CD14-positive monocyte (primary cell): ENCODE measurements at regions not wholly inside any gene's neighbourhood (a gene's known extent, or its start where the extent isn't known, plus 50 kb on each side); places are given as distances from the start of the nearest gene placed in this dataset.

Experiments used
- DNase-seq, 3 donors: peaks; one replicate each; pipeline ENCODE4 v3.0.0-alpha.2; 2011 to 2022
- H2AFZ ChIP-seq: 2 replicates; pipeline ENCODE4 v1.6.0; 2012; ENCODE audit warnings: mild to moderate bottlenecking, low read depth, low read length, inconsistent platforms; ENCODE audit not compliant: insufficient read depth, poor library complexity, severe bottlenecking
- H3K27ac ChIP-seq, 2 donors: 1 replicate in 1 of 2; 2 replicates in 1 of 2; pipeline ENCODE4 v1.5.1; 2012 to 2013; ENCODE audit warnings: low read length in 2 of 2, control low read depth in 1 of 2, inconsistent platforms in 1 of 2, low read depth in 1 of 2, mild to moderate bottlenecking in 1 of 2
- H3K27me3 ChIP-seq, 2 donors: one replicate each; pipeline versions ENCODE4 v1.6.0 to v1.6.1; 2011 to 2013; ENCODE audit warnings: low read length in 2 of 2; ENCODE audit not compliant: control insufficient read depth in 2 of 2, insufficient read depth in 2 of 2
- H3K36me3 ChIP-seq, 2 donors: replicated peaks in 1 of 2; 1 replicate in 1 of 2; 2 replicates in 1 of 2; pipeline versions ENCODE4 v1.5.1 to v1.6.1; 2012 to 2013; ENCODE audit warnings: low read length in 2 of 2, control low read depth in 1 of 2, inconsistent platforms in 1 of 2, mild to moderate bottlenecking in 1 of 2; ENCODE audit not compliant: insufficient read depth in 2 of 2, control insufficient read depth in 1 of 2
- H3K4me1 ChIP-seq, 2 donors: 1 replicate in 1 of 2; 2 replicates in 1 of 2; pipeline versions ENCODE4 v1.5.1 to v1.6.1; 2012 to 2013; ENCODE audit warnings: low read length in 2 of 2, control low read depth in 1 of 2, inconsistent platforms in 1 of 2, mild to moderate bottlenecking in 1 of 2, moderate library complexity in 1 of 2; ENCODE audit not compliant: insufficient read depth in 2 of 2, control insufficient read depth in 1 of 2
- H3K4me2 ChIP-seq: replicated peaks from 2 replicates; pipeline ENCODE3; 2012; ENCODE audit warnings: low read length, moderate library complexity, mild to moderate bottlenecking; ENCODE audit not compliant: poor library complexity, severe bottlenecking; ENCODE audit errors: extremely low read depth
- H3K4me3 ChIP-seq, 3 experiments: fragments of 200-600 bp in 1 of 3; sonication (generic) in 1 of 3; replicated peaks in 1 of 3; 1 replicate in 2 of 3; 2 replicates in 1 of 3; pipeline ENCODE4 v1.5.1; 2011 to 2013; ENCODE audit warnings: low read length in 3 of 3, mild to moderate bottlenecking in 3 of 3, control low read depth in 2 of 3, low read depth in 2 of 3, inconsistent platforms in 1 of 3, moderate library complexity in 1 of 3
- H3K79me2 ChIP-seq: 2 replicates; pipeline ENCODE4 v1.6.0; 2012; ENCODE audit warnings: mild to moderate bottlenecking, control low read depth, inconsistent platforms, low read length, moderate library complexity; ENCODE audit not compliant: insufficient read depth
- H3K9ac ChIP-seq: 2 replicates; pipeline ENCODE4 v1.6.0; 2017; ENCODE audit warnings: low read length, mild to moderate bottlenecking; ENCODE audit not compliant: insufficient read depth, poor library complexity, severe bottlenecking
- H3K9me3 ChIP-seq, 2 donors: replicated peaks in 1 of 2; 1 replicate in 1 of 2; 2 replicates in 1 of 2; pipeline versions ENCODE4 v1.5.1 to v1.6.1; 2012 to 2013; ENCODE audit warnings: low read length in 2 of 2, control low read depth in 1 of 2; ENCODE audit not compliant: control insufficient read depth in 1 of 2, insufficient read depth in 1 of 2
- H4K20me1 ChIP-seq: 2 replicates; pipeline ENCODE4 v1.6.0; 2012; ENCODE audit warnings: mild to moderate bottlenecking, low read length, control low read depth, moderate library complexity; ENCODE audit not compliant: insufficient read depth
- H3K27ac Mint-ChIP-seq, 7 donors: one replicate each; pipeline ENCODE4 v1.8.0; 2020; ENCODE audit warnings: mild to moderate bottlenecking in 7 of 7, mixed read lengths in 7 of 7, moderate library complexity in 6 of 7, inconsistent platforms in 2 of 7
- H3K27me3 Mint-ChIP-seq, 3 donors: one replicate each; pipeline ENCODE4 v1.8.0; 2021 to 2022; ENCODE audit warnings: low read depth in 3 of 3, mild to moderate bottlenecking in 3 of 3, mixed read lengths in 3 of 3, moderate library complexity in 3 of 3, inconsistent platforms in 1 of 3
- H3K36me3 Mint-ChIP-seq, 2 donors: one replicate each; pipeline ENCODE4 v1.8.0; 2020; ENCODE audit warnings: mixed read lengths in 2 of 2, inconsistent platforms in 1 of 2, mild to moderate bottlenecking in 1 of 2
- H3K4me1 Mint-ChIP-seq: one replicate; pipeline ENCODE4 v1.8.0; 2020; ENCODE audit warnings: mild to moderate bottlenecking, mixed read lengths
- H3K4me3 Mint-ChIP-seq, 2 donors: one replicate each; pipeline ENCODE4 v1.8.0; 2020; ENCODE audit warnings: mild to moderate bottlenecking in 2 of 2, mixed read lengths in 2 of 2, moderate library complexity in 1 of 2
- H3K9me3 Mint-ChIP-seq, 7 donors: one replicate each; pipeline ENCODE4 v1.8.0; 2020 to 2022; ENCODE audit warnings: mixed read lengths in 7 of 7, mild to moderate bottlenecking in 6 of 7, moderate library complexity in 6 of 7, inconsistent platforms in 2 of 7
- WGBS: methylation state at CpG from one replicate; pipeline ENCODE4 v1.1.5; 2013; ENCODE audit warnings: missing lambda C conversion rate; ENCODE audit not compliant: insufficient coverage; 5-methylcytosine and 5-hydroxymethylcytosine counted together
- intact Hi-C, 2 donors: fragments of 100-400 bp; cut with micrococcal nuclease; formaldehyde crosslinking; loops; one replicate each; pipeline versions ENCODE4 v1.15.0 to v1.15.1; 2023
- TF ChIP-seq, protein P1 (sequence below): fragments of 200-600 bp; IDR thresholded peaks from one replicate; pipeline ENCODE4 v1.8.0; 2022; ENCODE audit warnings: antibody characterized with exemption, mild to moderate bottlenecking

DNA sequence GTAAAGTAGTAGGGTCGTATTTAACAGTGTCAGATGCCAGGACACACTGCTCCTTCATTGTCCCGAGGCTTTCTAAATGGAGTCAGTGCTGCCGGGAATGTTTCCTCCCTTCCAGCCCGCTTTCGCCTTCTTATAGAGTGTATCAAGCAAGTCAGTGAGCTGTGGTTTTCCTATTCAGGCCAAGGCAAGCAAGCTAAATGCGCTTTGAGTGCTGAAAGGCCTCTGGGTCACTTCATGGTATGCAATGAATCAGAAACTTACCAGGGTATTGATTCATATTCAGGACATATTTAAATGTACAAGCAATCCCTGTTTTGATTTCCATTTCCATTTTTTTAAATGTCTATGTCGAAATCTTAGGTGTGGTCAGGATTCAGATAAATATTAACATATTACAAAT is 327.9 kb upstream of the SOX9 start:
- Histone ChIP-seq H3K27me3 (no peaks in the 10 kb centered on the region), H3K4me2 (no peak overlapping the region), H3K9ac (no peak overlapping the region), H3K36me3 (no peaks in the 10 kb centered on the region), H3K27ac (no peak overlapping the region), H3K79me2 (no peaks in the 10 kb centered on the region), H3K4me3 (no peak overlapping the region), H4K20me1 (no peaks in the 10 kb centered on the region), H3K4me1 (no peaks in the 10 kb centered on the region), H2AFZ (no peak overlapping the region), H3K9me3 (no peaks in the 10 kb centered on the region)
- Mint-ChIP-seq H3K4me1 (no peaks in the 10 kb centered on the region), H3K27ac (no peak overlapping the region), H3K27me3 (peaks cover 0 to 3% (median 0%) of the 10 kb centered on the region in 3 donors), H3K4me3 (no peak overlapping the region), H3K9me3 (peaks cover 0 to 8% (median 2%) of the 10 kb centered on the region in 7 donors), H3K36me3 (no peaks in the 10 kb centered on the region)
- no peak for DNase-seq
- TF ChIP-seq, protein P1, sequence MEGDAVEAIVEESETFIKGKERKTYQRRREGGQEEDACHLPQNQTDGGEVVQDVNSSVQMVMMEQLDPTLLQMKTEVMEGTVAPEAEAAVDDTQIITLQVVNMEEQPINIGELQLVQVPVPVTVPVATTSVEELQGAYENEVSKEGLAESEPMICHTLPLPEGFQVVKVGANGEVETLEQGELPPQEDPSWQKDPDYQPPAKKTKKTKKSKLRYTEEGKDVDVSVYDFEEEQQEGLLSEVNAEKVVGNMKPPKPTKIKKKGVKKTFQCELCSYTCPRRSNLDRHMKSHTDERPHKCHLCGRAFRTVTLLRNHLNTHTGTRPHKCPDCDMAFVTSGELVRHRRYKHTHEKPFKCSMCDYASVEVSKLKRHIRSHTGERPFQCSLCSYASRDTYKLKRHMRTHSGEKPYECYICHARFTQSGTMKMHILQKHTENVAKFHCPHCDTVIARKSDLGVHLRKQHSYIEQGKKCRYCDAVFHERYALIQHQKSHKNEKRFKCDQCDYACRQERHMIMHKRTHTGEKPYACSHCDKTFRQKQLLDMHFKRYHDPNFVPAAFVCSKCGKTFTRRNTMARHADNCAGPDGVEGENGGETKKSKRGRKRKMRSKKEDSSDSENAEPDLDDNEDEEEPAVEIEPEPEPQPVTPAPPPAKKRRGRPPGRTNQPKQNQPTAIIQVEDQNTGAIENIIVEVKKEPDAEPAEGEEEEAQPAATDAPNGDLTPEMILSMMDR = no peak
- intact Hi-C loops = no loop called here
- WGBS = 85% methylated on average over 2 of the region's 7 CpGs

DNA sequence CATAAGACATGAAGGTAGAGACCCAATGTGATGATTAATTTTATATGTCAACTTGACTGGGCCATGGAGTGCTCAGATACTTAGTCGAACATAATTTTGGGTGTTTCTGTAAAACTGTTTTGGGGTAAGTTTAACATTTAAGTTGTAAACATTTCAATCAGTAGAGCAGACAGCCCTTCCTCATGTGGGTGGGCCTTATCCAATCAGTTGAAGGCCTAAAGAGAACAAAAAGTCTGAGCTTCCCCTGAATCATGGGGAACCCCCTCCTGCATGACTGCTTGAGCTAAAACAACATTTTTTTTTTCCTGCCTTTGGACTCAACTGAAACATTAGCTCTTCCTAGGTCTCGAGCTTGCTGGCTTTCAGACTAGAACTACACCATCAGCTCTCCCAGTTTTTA is 327.3 kb upstream of the SOX9 start:
- 45% methylated on average over 1 of the region's 2 CpGs for WGBS

More for the DNA sequence above, 327.3 kb upstream of the SOX9 start:
- H3K4me1 ChIP-seq = no peaks in the 10 kb centered on the region
- no peaks in the 10 kb centered on the region for H3K36me3 ChIP-seq
- H3K4me2 ChIP-seq = no peak overlapping the region
- no peak for DNase-seq
- H3K4me3 ChIP-seq = no peak overlapping the region
- Mint-ChIP-seq H3K4me3 (no peak overlapping the region), H3K27ac (no peak overlapping the region), H3K4me1 (no peaks in the 10 kb centered on the region), H3K27me3 (peaks cover 0 to 1% (median 0%) of the 10 kb centered on the region in 3 donors), H3K9me3 (peaks cover 0 to 8% (median 2%) of the 10 kb centered on the region in 7 donors), H3K36me3 (no peaks in the 10 kb centered on the region)
- H3K9ac ChIP-seq = no peak overlapping the region
- H4K20me1 ChIP-seq = no peaks in the 10 kb centered on the region
- intact Hi-C loops = no loop called here
- TF ChIP-seq, protein P1 = no peak
- H2AFZ ChIP-seq = no peak overlapping the region
- H3K27ac ChIP-seq = no peak overlapping the region
- no peaks in the 10 kb centered on the region for H3K27me3 ChIP-seq
- no peaks in the 10 kb centered on the region for H3K79me2 ChIP-seq
- no peaks in the 10 kb centered on the region for H3K9me3 ChIP-seq
